HL-60/S4 treated with phorbol 12-myristate 13-acetate at 8.2 ng/mL for 4 days and 3 days (cell line): ENCODE measurements at regions not wholly inside any gene's neighbourhood (a gene's known extent, or its start where the extent isn't known, plus 50 kb on each side); places are given as distances from the start of the nearest gene placed in this dataset.

Experiments
- in situ Hi-C: fragments of 300-500 bp; cut with MboI; formaldehyde crosslinking; loops from 2 replicates; pipeline ENCODE4 v1.15.0; 2022; ENCODE audit warnings: low sequenced_read_pairs

DNA sequence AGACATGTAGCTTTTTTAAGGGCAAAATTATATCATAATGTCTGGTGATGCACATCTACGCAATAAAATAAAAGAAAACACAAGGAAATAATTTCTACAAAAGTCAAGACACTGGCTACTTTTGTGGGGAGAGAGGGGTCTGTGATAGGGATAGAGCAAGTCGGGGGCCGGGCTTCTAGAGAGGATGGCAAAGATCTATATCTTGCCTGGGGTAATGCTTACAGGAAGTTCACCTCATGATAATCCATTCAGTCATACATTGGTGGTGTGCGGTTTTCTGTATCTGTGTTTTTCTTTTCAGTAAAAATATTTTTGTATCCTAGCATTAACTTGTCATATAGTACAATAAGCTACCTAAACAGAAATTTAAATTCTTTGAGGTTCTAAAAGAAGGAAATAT, 178.8 kb downstream of the ARRDC4 start:
- in situ Hi-C loops: no loop called here

DNA sequence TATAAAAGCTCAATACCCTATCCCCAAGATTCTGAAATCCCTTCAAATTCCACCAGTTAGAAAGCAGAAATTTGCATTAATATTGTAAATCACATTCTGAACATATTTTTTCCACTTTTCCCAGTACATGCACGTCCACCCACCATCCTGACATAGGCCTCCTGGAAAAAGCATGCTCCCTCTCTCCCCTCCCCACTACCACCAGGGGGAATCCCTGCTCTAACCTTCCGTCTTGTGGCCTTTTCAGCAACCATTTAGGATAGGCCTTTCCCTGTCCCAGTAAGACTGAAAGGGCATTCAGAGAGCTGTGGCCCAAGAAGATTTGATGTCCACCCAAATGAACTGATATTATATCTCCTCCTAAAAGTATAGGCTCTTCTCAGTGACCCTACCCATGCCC, 182.1 kb downstream of the ARRDC4 start:
- in situ Hi-C loops: no loop called here

DNA sequence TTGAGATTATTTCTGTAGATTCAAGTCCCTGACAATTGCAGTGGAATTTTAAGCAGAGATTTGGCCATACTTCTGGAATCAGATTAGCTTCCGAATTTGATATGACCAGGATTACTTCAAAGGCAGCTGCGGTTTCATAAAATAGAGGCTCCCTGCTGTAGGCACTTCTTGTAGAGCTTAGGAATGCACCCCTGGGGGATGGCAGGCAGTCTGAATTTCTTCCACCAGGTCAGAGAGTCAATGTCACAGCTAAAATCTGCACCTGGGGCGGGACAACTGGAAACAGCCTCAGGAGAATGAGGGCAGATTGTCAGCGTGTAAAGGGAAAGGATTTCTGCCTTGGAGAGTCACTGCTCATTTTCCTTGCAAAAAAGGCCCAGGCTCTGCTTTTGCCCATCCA, 182.6 kb downstream of the ARRDC4 start:
- in situ Hi-C loops: no loop called here

DNA sequence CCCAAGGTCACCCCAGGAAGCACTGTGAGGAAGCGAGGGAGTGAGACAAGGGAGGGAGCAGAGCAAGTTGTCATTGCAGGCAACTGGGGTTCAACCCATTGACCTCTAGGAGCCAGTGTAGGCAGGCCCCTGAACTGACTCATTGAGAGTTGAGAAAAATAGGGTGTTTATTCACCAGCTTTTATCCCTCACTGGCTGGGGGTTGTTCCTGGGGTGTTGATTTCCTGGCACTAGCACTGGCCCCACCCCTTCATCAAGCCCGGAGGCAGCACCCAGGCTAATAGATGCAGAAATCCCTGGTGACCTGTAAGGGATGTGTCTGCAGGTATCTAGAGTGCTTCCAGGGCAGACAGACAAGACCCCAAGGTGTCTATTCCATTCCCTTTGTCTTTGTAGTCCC, 183.9 kb downstream of the ARRDC4 start:
- in situ Hi-C loops: no loop called here

DNA sequence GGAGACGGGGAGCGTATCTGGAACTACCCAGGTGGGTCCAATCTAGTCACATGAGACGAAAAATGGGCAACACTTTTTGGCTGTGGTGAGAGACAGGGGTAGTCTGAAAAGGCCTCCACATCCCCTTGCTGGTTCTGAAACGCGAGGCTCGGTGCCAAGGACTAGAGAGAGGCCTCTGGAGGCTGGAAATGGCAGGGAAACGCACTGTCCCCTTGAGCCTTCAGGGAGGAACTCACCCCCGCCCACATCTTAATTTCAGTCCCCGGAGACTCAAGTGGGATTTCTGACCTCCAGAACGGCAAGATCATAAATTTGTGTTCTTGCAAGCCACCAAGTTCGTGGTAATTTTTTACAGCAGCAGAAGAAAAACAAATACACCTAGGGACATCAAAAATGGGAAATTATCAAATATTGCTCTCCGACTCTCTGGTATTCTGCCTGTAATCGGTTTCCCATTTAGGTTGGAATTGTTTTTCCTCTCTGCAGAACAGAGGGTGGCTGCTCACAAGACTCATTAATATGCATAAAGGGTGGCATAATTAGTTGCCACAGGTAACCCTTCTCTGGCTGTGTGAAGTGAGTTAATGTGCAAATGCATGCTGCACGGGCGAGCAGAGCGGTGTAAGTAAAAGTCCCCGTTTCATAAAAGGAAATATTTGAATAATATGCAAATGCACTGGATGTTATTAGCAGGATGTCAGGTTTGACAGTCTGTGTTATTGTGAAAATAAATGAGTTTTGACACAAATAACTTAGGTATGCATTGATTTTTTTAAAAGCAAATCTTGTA, 185.7 kb downstream of the ARRDC4 start:
- in situ Hi-C loops: no loop called here

DNA sequence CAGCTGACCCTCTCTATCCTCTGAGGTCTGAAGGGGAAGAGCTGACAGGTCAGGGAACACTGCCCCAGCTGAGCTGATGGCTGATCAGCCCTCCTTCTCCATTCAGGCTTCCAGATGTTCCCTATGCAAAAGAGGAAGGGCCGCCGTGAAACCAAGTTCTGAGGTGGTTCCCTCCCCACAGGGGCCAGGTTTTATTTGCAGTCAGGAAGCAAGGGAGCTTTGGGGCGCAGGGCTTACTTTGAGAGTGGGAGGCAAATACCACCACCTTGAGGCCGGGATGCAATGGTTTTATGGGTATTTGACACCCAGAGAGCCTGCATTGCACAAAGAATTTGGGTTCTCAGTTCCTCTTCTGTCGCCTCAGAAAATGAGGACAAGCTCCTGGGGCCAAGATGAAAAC, 186.9 kb downstream of the ARRDC4 start:
- in situ Hi-C loops: no loop called here

DNA sequence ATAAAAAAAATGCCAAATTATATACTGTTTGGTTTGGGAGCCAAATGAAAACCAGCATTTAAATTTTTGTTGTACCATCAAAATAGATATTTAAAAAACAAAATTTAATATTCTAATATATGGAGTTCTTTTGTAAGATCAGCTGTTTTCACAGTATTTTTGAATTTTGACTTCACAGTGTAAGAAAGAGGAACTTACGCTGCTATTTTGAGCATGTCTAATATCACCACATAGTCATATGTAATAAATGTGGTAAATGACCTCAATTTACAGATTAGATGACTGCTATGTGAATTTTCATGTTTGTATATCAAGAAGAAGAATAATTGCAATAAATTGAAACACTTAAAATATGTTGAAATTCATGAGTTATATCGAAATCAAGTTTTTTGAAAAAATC, 189.6 kb downstream of the ARRDC4 start:
- in situ Hi-C loops: no loop called here

DNA sequence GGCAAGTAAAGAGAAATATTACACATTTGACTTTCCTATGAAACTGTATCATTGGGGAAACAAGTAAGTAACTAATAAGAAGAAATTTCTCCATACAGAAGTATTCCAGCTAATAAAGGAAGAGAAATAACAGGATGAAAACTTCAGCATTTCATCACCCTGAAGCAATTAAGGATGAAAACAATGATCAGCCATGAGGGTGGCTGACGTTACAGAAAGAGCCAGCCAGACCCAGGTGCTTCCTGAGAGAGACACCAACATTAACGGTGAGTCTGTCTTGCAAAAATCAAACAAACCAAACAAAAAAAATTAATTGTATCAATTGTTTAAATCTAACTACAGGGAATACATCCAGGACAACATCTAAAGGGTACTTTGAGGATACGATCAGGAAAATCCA, 190.0 kb downstream of the ARRDC4 start:
- in situ Hi-C loops: no loop called here

DNA sequence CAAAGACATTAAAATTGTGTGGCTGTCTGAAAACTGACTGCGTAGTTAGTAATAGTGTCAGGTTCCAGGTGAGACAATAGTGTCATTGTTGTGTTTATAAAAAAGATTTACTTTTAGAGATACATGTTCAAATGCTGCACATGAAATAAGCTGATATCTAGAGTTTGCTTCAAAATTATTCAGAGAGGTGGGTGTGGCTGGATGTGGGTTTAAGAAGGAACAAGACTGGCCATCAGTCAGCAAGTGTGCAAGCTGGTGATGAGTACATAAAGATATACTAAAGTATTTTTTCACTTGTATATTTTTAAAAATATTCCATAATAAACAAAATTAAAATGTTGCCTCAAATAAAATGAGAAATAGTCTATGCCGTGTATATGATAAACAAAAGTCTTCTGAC, 190.6 kb downstream of the ARRDC4 start:
- in situ Hi-C loops: no loop called here

DNA sequence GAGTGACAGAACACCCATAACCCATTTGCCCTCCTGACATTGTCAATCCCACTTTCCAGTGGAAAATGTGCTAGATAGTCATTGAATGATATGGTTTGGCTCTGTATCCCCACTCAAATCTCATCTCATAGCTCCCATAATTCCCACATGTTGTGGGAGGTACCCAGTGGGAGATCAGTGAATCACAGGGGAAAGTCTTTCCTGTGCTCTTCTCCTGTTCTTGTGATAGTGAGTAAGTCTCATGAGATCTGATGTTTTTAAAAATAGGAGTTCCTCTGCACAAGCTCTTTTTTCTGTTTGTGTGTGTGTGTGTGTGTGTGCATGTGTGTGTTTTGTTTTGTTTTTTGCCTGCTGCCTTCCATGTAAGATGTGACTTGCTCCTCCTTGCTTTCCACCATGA, 191.7 kb downstream of the ARRDC4 start:
- in situ Hi-C loops: no loop called here

DNA sequence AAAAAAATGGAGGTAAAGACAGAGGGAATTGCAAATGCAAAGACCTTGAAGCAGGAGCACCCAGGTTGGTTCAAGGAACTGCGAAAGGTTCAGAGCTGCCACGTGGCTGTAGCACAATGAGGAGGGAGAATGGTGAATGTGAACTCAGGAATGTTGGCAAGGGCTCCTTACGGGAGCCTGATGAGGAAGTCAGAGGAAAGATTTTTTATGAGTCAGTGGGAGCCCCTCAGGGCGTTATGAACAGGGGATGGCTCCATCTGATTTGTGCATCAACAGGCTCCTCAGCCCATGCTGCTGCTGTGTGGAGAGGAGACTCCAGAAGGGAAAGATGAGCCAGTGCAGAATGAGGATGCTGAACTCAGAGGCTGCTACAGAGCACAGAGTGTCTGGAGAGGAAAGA, 194.4 kb downstream of the ARRDC4 start:
- in situ Hi-C loops: no loop called here

DNA sequence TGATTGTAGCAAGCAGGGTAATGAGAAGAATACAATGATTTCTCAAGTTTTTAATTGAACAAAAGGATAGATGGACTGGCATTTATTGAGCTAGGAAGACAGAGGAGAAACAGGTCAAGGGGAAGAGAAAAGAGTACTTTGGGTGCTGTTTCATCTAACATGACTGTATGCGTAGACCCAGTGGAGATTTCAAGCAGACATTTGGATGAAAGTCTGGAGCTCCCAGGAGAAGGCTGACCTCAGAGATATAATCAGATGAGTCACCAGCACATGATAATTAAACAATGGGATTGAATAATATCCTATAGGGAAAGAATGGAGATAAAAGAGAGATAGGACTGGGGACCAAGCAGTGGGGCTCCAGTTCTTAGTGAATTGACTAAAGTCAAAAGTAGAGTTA, 194.9 kb downstream of the ARRDC4 start:
- in situ Hi-C loops: no loop called here

DNA sequence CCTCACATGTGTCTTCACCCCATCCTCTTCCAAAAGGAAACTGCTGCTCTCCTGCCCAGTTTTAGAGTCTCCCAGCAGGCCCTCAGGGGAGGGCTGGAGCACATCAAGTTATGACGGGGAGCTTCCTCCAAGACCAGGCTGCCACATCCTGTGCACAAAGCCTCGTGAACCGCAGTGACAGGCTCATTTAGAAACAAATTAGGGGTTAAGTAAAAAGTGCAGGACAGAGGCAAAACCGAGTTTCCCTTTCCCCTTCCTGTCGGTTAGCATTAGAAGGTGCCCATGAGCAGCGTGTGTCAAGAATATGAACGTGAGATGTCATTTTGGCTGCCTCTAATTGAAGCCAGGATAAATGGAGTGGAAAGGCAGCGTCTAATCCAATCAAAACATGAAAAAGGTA, 199.7 kb downstream of the ARRDC4 start:
- in situ Hi-C loops: no loop called here

DNA sequence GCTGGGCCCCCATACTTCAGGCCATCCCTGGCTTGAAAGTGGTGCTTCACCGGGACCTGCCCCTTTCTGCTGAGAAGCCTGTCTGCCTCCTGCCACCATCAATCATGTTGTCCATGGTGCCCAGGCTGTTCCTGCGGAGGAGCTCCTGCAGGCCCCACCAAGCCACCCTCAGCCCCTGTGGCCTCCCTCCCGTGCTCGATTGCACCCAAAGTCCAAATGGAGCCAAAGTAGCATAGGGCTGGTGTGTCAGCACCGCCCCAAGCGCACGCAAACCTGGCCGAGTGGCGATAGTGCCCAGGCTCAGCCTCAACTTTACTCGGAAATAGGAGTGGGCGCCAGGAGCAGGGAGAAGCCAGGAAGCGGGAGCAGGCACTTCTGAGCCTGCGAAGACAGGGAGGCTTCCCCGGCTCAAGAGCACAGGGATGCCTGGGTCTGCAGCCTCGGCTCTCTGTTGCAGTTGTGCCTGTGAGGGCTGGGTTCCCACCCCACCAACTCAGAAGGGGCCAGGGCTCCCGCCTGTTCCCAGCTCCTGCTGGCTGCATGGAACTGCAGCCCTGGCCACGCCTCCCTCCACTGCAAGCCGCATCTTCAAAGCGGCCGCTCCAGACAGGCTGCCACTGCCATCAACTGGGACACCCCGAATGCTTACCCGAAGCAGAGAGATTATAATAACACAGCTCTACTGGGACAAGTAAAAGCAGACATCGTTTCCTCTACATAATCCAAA, 203.0 kb downstream of the ARRDC4 start:
- in situ Hi-C loops: no loop called here

DNA sequence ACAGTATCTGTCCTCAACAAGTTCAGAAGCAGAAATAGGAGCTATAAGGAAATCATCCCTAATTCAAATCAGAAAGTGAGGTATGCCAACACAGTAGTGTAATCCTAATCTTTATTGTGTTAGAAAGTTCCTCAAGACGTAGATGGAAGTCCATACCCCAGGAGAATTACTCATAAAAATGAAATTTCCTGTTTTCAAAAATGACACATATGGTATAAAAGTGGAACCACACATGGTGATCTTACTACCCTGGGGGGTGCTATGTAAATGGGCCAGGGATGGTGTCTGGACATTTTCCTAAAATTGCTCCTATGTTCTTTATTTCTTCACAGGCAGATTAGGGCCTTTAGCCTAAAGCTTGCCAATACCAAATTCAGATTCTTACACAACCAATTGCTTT, 204.1 kb downstream of the ARRDC4 start:
- in situ Hi-C loops: no loop called here

DNA sequence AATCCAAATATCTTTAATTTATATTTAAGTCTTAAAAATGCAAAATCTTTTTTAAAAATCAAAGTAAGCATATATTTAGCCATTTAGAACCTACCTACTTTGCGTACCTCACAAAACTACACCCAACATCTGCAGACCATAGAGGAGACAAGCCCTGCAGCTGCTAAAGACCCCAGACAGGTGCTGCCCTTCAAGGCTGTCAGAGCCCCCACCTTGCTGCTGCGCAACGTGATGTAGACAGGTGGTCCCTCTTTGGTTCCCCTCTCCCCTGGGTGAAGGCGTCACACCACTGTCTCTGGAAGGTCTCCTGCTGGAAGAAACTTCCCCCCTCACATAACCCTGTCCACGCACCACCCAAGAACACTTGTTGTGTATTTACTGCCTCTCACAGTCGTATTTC, 204.5 kb downstream of the ARRDC4 start:
- in situ Hi-C loops: no loop called here

DNA sequence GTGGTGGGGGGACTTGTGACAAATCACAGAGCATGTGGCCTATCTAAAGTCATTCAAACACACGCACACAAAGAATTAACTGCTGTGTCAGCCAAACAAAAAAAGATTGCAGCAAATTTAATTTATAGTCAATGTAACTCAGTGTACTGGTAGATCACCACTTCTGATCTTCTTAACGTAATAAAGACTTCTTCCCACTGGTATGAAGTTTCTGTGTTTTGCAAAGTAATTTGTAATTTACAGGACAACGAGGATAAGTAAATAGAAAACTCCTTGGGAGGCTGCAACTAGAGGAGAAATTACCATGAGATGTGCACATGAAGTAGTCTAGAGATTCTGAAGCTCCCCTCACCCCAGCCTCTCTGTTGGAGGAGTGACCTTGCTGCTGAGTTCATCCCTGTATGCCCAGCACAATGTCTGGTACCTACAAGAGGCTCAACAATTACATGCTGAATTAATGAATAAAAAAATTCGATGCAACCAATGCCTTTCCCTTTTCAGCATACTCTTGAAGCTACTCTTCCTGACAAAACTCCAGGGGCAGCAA, 207.3 kb downstream of the ARRDC4 start:
- in situ Hi-C loops: no loop called here

DNA sequence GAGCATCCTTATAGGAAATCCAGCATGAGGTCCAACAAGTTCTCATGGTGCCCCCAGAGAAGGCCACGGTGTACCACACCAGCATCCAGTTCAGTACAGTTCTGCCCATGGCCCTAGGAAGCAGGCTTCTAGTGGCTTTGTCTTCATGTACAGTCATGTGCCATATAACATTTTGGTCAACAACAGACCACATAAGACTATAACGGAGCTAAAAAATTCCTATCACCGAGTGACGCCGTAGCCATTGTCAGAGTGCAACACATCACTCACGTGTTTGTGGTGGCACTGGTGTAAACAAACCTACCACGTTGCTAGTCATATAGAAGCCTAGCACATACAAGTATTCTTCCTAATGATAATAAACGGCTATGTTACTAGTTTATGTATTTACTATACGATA, 209.0 kb downstream of the ARRDC4 start:
- in situ Hi-C loops: no loop called here

DNA sequence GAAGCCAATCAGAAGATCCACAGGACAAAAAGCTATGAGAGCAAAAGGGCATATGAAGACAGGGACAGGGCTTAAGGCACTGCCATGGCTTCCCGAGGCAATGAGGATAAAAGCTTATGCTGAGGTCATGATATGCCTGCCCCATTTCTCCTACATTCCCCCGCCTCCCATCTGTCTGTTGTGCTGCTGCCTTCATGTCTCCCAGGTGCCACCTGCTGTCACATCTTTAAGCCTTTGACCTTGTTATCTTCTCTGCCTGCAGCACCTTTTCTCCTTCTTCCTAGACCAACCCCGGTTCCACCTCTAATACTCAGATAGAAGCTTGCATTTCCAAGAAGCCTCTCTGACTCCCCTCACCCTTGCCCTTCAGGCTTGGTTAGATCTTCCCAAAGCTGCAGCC, 213.8 kb downstream of the ARRDC4 start:
- in situ Hi-C loops: no loop called here

DNA sequence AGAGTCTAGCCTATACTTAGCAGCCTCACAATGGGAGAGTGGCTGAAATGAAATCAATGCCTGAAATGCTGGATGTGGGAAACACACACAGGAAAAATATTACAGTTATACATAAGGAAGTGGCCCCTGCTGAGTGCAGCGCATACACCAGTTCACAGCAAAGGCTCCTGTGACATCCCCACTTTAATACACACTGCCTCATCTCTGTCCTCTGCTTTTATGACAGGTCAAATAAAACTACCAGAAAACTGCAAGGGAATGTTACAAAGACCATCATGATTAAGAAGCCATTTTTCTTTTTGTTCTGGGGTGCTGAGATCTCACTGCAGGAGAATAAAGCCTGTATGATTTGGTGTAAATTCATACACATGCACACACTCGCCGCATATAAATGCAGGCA, 214.3 kb downstream of the ARRDC4 start:
- in situ Hi-C loops: no loop called here

DNA sequence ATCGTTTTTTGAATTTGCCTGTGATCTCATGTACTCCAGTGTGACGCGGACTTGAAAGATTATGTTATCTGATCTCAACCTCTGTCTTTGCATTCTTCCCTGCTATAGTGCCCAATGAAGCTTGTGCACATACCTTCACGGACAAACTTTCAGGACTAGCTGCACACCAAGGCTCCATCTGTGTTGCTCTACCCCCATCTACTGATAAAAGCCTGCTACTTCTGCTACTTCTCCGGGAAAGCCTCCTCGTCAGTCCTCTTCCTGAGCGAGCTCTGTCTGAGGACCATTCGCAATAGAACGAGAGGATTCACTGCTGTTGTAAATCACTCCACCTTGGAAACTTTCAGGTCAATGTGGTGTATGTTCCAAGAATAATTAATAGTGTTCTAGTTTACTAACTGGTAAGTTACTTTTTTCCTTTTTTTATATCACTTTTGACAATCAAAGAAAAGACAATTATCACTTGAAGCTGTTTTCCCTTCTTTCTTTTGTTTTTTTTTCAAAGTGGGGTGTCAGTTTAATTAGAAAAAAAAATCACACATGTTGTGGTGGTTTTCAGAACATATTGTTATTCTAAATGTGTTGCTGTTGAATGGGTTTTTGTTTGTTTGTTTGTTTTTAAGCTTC, 217.6 kb downstream of the ARRDC4 start:
- in situ Hi-C loops: no loop called here

DNA sequence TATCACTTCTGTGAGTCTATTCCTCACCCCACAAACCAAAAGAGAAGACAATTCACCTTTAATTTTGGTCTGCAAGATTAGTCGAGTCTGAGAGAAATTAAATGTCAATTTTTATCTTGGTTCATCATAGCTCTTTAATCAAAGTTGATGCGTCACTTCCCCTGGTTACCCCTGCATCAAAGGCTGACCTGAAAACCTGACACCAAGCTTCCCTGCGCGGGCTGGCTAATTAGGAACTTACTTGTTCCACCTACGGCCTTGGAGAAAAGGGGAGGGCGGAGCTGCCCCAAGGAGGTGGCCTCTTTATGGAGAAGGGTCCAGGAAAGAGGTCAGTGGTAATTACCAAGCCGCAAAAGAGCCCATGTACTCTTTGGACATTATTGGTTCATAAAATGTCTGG, 218.4 kb downstream of the ARRDC4 start:
- in situ Hi-C loops: no loop called here
